ENCODE measurements at regions not wholly inside any gene's neighbourhood (a gene's known extent, or its start where the extent isn't known, plus 50 kb on each side); places are given as distances from the start of the nearest gene placed in this dataset.

DNA sequence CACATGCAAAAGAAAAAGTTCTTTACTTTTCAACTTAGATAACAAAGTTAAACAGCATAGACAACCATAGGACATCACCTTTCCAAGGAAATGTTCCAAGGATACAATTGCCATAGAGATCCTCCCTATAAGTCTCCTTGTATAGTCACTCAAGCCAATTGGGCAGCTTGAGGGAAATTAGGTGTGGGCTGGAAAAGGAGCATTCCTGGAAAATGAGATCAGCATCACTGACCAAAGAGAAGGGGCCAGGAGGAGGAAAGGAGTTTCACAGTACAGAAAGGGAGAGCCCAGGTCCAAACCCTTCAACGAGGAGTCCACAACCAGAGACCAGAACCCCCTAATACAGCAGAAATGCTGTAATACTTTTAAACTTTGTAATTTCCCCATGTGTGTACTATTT is 91.5 kb upstream of the PPARGC1A start:
- TF ChIP-seq CTCF (IDR thresholded peaks at IDR 0.05) (no peak), POLR2A (IDR thresholded peaks at IDR 0.05) (no peak)
